H1 (cell line): ENCODE measurements at regions not wholly inside any gene's neighbourhood (a gene's known extent, or its start where the extent isn't known, plus 50 kb on each side); places are given as distances from the start of the nearest gene placed in this dataset.

Experiments used
- CTCF ChIA-PET: fragments of 300-600 bp; sonication (Branson Sonifier 250); formaldehyde crosslinking; loops from one replicate; lab custom pipeline; 2021; ENCODE audit not compliant: partially characterized antibody; lab: Charles Lee
- POLR2A ChIA-PET: fragments of 300-600 bp; sonication (Branson Sonifier 250); formaldehyde crosslinking; loops from one replicate; lab custom pipeline; 2021; ENCODE audit warnings: inconsistent platforms; ENCODE audit not compliant: partially characterized antibody; lab: Charles Lee
- DNase-seq, 2 experiments: peaks; one replicate each; pipeline versions ENCODE4 v3.0.0 to v3.0.0-alpha.2; 2010 to 2022; ENCODE audit warnings: low spot score in 2 of 2, low read depth in 1 of 2, mixed read lengths in 1 of 2
- FAIRE-seq: peaks from 2 replicates; lab custom pipeline; 2011; peaks lifted over from hg19 to GRCh38; lab: Jason Lieb, UNC
- H2AFZ ChIP-seq: 2 replicates; pipeline ENCODE4 v1.8.1; 2012; ENCODE audit warnings: low read length, inconsistent platforms
- H2AK5ac ChIP-seq: 2 replicates; pipeline ENCODE4 v1.6.1; 2013; ENCODE audit warnings: low read depth, low read length
- H2BK120ac ChIP-seq: replicated peaks from 2 replicates; pipeline ENCODE3; 2013; ENCODE audit warnings: low read depth, low read length, inconsistent platforms
- H2BK12ac ChIP-seq: 2 replicates; pipeline ENCODE4 v1.6.1; 2013; ENCODE audit warnings: low read depth, low read length
- H2BK15ac ChIP-seq: 2 replicates; pipeline ENCODE4 v1.6.1; 2013; ENCODE audit warnings: low read length
- H2BK20ac ChIP-seq: 2 replicates; pipeline ENCODE4 v1.6.1; 2013; ENCODE audit warnings: low read length
- H2BK5ac ChIP-seq: 2 replicates; pipeline ENCODE4 v1.6.1; 2013; ENCODE audit warnings: low read depth, low read length
- H3K14ac ChIP-seq: 2 replicates; pipeline ENCODE4 v1.6.1; 2013; ENCODE audit warnings: inconsistent platforms; ENCODE audit not compliant: insufficient read length
- H3K18ac ChIP-seq: 2 replicates; pipeline ENCODE4 v1.6.1; 2013; ENCODE audit warnings: low read length; ENCODE audit errors: extremely low read depth
- H3K23ac ChIP-seq: 2 replicates; pipeline ENCODE4 v1.6.1; 2013; ENCODE audit warnings: inconsistent platforms; ENCODE audit not compliant: insufficient read length
- H3K23me2 ChIP-seq: 2 replicates; pipeline ENCODE4 v1.6.1; 2013; ENCODE audit warnings: low read depth, low read length
- H3K27ac ChIP-seq: 2 replicates; pipeline ENCODE4 v1.6.1; 2011; ENCODE audit warnings: low read depth, low read length, inconsistent platforms
- H3K27me3 ChIP-seq, 4 experiments: replicated peaks in 1 of 4; 1 replicate in 1 of 4; 2 replicates in 3 of 4; pipeline versions ENCODE4 v1.6.1 to v1.8.1; 2011 to 2013; ENCODE audit warnings: low read length in 3 of 4, mild to moderate bottlenecking in 3 of 4, inconsistent platforms in 2 of 4, mixed read lengths in 2 of 4, moderate library complexity in 1 of 4; ENCODE audit not compliant: control insufficient read depth in 3 of 4, insufficient read depth in 3 of 4; ENCODE audit errors: extremely low read depth in 1 of 4
- H3K36me3 ChIP-seq, 4 experiments: 2 replicates each; pipeline versions ENCODE4 v1.6.1 to v1.8.1; 2011 to 2013; ENCODE audit warnings: mild to moderate bottlenecking in 4 of 4, low read length in 3 of 4, moderate library complexity in 2 of 4, control low read depth in 1 of 4, inconsistent platforms in 1 of 4; ENCODE audit not compliant: insufficient read depth in 4 of 4, control insufficient read depth in 2 of 4
- H3K4ac ChIP-seq: replicated peaks from 2 replicates; pipeline ENCODE3; 2013; ENCODE audit warnings: low read length, low read depth, mixed read lengths, inconsistent platforms; ENCODE audit not compliant: insufficient read length
- H3K4me1 ChIP-seq, 4 experiments: replicated peaks in 1 of 4; 1 replicate in 1 of 4; 2 replicates in 3 of 4; pipeline versions ENCODE4 v1.6.1 to v1.8.1; 2011 to 2013; ENCODE audit warnings: low read length in 3 of 4, inconsistent platforms in 2 of 4, mixed read lengths in 1 of 4; ENCODE audit not compliant: insufficient read depth in 4 of 4, control insufficient read depth in 3 of 4
- H3K4me2 ChIP-seq, 2 experiments: 2 replicates each; pipeline versions ENCODE4 v1.6.1 to v1.8.1; 2011 to 2013; ENCODE audit warnings: low read depth in 2 of 2, low read length in 2 of 2, control low read depth in 1 of 2, inconsistent platforms in 1 of 2, mild to moderate bottlenecking in 1 of 2; ENCODE audit not compliant: insufficient read depth in 1 of 2
- H3K4me3 ChIP-seq, 4 experiments: fragments of 200-600, 300-600 bp in 1 of 4; sonication (generic), shearing (Covaris generic), sonication (Bioruptor Twin) in 1 of 4; 2 replicates each; pipeline versions ENCODE4 v1.5.1 to v1.8.1; 2011 to 2016; ENCODE audit warnings: low read length in 4 of 4, low read depth in 3 of 4, control low read depth in 2 of 4, inconsistent platforms in 2 of 4, mild to moderate bottlenecking in 2 of 4, mixed read lengths in 1 of 4, moderate library complexity in 1 of 4; ENCODE audit not compliant: insufficient read depth in 2 of 4; ENCODE audit errors: extremely low read depth in 1 of 4
- H3K56ac ChIP-seq: replicated peaks from 2 replicates; pipeline ENCODE3; 2013; ENCODE audit warnings: low read depth, mild to moderate bottlenecking, mixed read lengths, low read length, inconsistent platforms; ENCODE audit not compliant: insufficient read length
- H3K79me1 ChIP-seq: 2 replicates; pipeline ENCODE4 v1.6.1; 2013; ENCODE audit warnings: low read depth, low read length, control low read depth
- H3K79me2 ChIP-seq, 2 experiments: 2 replicates each; pipeline versions ENCODE4 v1.6.1 to v1.8.1; 2012 to 2013; ENCODE audit warnings: low read length in 2 of 2, mild to moderate bottlenecking in 2 of 2, inconsistent platforms in 1 of 2; ENCODE audit not compliant: insufficient read depth in 2 of 2, control insufficient read depth in 1 of 2
- H3K9ac ChIP-seq, 4 experiments: replicated peaks in 1 of 4; 1 replicate in 1 of 4; 2 replicates in 3 of 4; pipeline versions ENCODE4 v1.6.1 to v1.8.1; 2011 to 2013; ENCODE audit warnings: low read depth in 3 of 4, low read length in 3 of 4, control low read depth in 2 of 4, mild to moderate bottlenecking in 2 of 4, moderate library complexity in 2 of 4, inconsistent platforms in 1 of 4; ENCODE audit errors: extremely low read depth in 1 of 4
- H3K9me3 ChIP-seq, 2 experiments: 2 replicates each; pipeline versions ENCODE4 v1.6.1 to v1.8.1; 2012 to 2013; ENCODE audit warnings: mild to moderate bottlenecking in 2 of 2, moderate library complexity in 2 of 2, control low read depth in 1 of 2, inconsistent platforms in 1 of 2, low read depth in 1 of 2, low read length in 1 of 2, mixed read lengths in 1 of 2; ENCODE audit not compliant: insufficient read depth in 2 of 2
- H4K20me1 ChIP-seq, 2 experiments: replicated peaks in 1 of 2; 2 replicates each; pipeline versions ENCODE3 to v1.8.1; 2011 to 2013; ENCODE audit warnings: inconsistent platforms in 2 of 2, low read length in 2 of 2, mild to moderate bottlenecking in 1 of 2; ENCODE audit not compliant: insufficient read depth in 2 of 2, control insufficient read depth in 1 of 2
- H4K5ac ChIP-seq: 2 replicates; pipeline ENCODE4 v1.6.1; 2013; ENCODE audit warnings: low read length, low read depth, mixed read lengths, inconsistent platforms; ENCODE audit not compliant: insufficient read length
- H4K8ac ChIP-seq: 2 replicates; pipeline ENCODE4 v1.8.0; 2013; ENCODE audit warnings: mild to moderate bottlenecking, moderate library complexity, low read length, inconsistent platforms; ENCODE audit not compliant: insufficient read depth; ENCODE audit errors: extremely low read depth
- H4K91ac ChIP-seq: replicated peaks from 2 replicates; pipeline ENCODE3; 2013; ENCODE audit warnings: low read length, mixed read lengths, inconsistent platforms; ENCODE audit not compliant: insufficient read length
- E2F6 ChIP-seq: IDR thresholded peaks from 2 replicates; pipeline ENCODE4 v1.6.1; 2012; ENCODE audit warnings: inconsistent platforms
- SIRT6 ChIP-seq: IDR thresholded peaks from one replicate; pipeline ENCODE4 v1.7.1; 2012; ENCODE audit warnings: low read length, inconsistent platforms
- WGBS, 2 experiments: shearing (Covaris generic) in 1 of 2; methylation state at CpG; one replicate each; pipeline versions ENCODE4 v1.1.6 to v1.1.7; 2013 to 2015; ENCODE audit warnings: low lambda C conversion rate in 2 of 2, mixed read lengths in 2 of 2, inconsistent platforms in 1 of 2, low coverage in 1 of 2, missing lambda C conversion rate in 1 of 2; ENCODE audit not compliant: insufficient replicate concordance in 2 of 2, insufficient coverage in 1 of 2, insufficient read length in 1 of 2; ENCODE audit errors: extremely low coverage in 1 of 2, missing lambda C conversion rate in 1 of 2; 5-methylcytosine and 5-hydroxymethylcytosine counted together

- Histone ChIP-seq H3K4ac (no peak overlapping the region), H4K20me1 (no peaks in the 10 kb centered on the region), H3K9me3 (no peaks in the 10 kb centered on the region), H3K79me1 (no peaks in the 10 kb centered on the region), H3K4me1 (no peaks in the 10 kb centered on the region), H2BK15ac (no peak overlapping the region), H3K4me2 (no peak overlapping the region), H3K4me3 (no peak overlapping the region), H2BK12ac (no peak overlapping the region), H4K5ac (no peak overlapping the region), H2BK20ac (no peak overlapping the region), H2AK5ac (no peak overlapping the region), H3K9ac (no peak overlapping the region), H3K36me3 (no peaks in the 10 kb centered on the region), H3K14ac (no peak overlapping the region), H3K27ac (no peak overlapping the region), H2AFZ (no peak overlapping the region), H2BK120ac (no peak overlapping the region), H2BK5ac (no peak overlapping the region), H3K79me2 (no peaks in the 10 kb centered on the region), H3K27me3 (no peaks in the 10 kb centered on the region), H3K23ac (no peak overlapping the region), H4K91ac (no peak overlapping the region), H3K23me2 (no peaks in the 10 kb centered on the region), H4K8ac (no peak overlapping the region), H3K18ac (no peak overlapping the region), H3K56ac (no peak overlapping the region)
- ChIA-PET POLR2A (no interaction called here), CTCF (interaction anchor here (0.6 to 2.4 kb wide), 7 partner anchors 15 to 104 kb away, joined by 3 to 19 read pairs (median 6); no protein-coding TSS in a partner anchor)
- WGBS, 2 experiments, result 76% methylated on average over 2 of the region's 2 CpGs; no CpG with 5 or more reads in 1 of the 2 experiments
- no peak for FAIRE-seq
- DNase-seq, result no peak
- TF ChIP-seq SIRT6 (no peak), E2F6 (no peak)
- TF ChIP-seq, all 59 proteins: peak for 0
Observed at GRCh38 chr2:75833386-75833785, 122.7 kb upstream of the GCFC2 start.
